ENCODE measurements at regions not wholly inside any gene's neighbourhood (a gene's known extent, or its start where the extent isn't known, plus 50 kb on each side); places are given as distances from the start of the nearest gene placed in this dataset.

DNA sequence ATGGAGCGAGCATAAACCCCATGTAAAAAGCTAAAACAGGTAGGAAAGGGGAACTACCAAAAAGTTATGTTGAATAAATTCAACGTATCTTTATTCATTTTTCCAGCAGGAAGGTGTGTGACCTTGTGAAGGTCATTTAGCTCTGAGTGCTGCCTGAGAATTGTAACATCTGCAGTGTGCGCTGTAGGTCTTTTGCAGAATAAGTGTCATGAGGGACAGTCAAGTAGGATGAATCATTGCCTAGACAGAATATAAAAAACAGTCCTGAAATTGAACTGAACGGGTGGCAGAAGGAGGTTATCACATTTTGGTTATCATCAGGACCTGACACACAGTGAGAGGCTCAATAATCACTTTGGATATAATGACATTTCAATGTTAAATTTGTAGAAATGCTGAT is 334.8 kb upstream of the NOVA1 start:
- TF ChIP-seq, protein P1, sequence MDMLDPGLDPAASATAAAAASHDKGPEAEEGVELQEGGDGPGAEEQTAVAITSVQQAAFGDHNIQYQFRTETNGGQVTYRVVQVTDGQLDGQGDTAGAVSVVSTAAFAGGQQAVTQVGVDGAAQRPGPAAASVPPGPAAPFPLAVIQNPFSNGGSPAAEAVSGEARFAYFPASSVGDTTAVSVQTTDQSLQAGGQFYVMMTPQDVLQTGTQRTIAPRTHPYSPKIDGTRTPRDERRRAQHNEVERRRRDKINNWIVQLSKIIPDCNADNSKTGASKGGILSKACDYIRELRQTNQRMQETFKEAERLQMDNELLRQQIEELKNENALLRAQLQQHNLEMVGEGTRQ (IDR thresholded peaks at IDR 0.05; ENCODE audit: low read depth, low read length) = no peak
- TF ChIP-seq, protein P2, sequence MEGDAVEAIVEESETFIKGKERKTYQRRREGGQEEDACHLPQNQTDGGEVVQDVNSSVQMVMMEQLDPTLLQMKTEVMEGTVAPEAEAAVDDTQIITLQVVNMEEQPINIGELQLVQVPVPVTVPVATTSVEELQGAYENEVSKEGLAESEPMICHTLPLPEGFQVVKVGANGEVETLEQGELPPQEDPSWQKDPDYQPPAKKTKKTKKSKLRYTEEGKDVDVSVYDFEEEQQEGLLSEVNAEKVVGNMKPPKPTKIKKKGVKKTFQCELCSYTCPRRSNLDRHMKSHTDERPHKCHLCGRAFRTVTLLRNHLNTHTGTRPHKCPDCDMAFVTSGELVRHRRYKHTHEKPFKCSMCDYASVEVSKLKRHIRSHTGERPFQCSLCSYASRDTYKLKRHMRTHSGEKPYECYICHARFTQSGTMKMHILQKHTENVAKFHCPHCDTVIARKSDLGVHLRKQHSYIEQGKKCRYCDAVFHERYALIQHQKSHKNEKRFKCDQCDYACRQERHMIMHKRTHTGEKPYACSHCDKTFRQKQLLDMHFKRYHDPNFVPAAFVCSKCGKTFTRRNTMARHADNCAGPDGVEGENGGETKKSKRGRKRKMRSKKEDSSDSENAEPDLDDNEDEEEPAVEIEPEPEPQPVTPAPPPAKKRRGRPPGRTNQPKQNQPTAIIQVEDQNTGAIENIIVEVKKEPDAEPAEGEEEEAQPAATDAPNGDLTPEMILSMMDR (conservative IDR thresholded peaks at IDR 0.05; ENCODE audit: low read depth, low read length) = no peak
- TF ChIP-seq CEBPB (IDR thresholded peaks at IDR 0.05; ENCODE audit: low read depth, low read length) (no peak), RAD21 (IDR thresholded peaks at IDR 0.05; ENCODE audit: low read length) (no peak), POLR2A (IDR thresholded peaks at IDR 0.05; ENCODE audit: low read depth, low read length) (no peak), CHD1 (IDR thresholded peaks at IDR 0.05; ENCODE audit: low read depth, low read length) (no peak), BHLHE40 (IDR thresholded peaks at IDR 0.05; ENCODE audit: low read depth, low read length) (no peak), FOS (IDR thresholded peaks at IDR 0.05; ENCODE audit: low read depth, low read length) (no peak), RCOR1 (IDR thresholded peaks at IDR 0.05; ENCODE audit: insufficient replicate concordance, low read length) (no peak), MXI1 (IDR thresholded peaks at IDR 0.05; ENCODE audit: borderline replicate concordance, low read depth, low read length) (no peak), MAFK (IDR thresholded peaks at IDR 0.05; ENCODE audit: low read depth, low read length) (no peak), SMC3 (IDR thresholded peaks at IDR 0.05; ENCODE audit: low read depth, low read length) (no peak), RFX5 (IDR thresholded peaks at IDR 0.05; ENCODE audit: low read depth, low read length) (no peak)
- TF ChIP-seq, protein P3, sequence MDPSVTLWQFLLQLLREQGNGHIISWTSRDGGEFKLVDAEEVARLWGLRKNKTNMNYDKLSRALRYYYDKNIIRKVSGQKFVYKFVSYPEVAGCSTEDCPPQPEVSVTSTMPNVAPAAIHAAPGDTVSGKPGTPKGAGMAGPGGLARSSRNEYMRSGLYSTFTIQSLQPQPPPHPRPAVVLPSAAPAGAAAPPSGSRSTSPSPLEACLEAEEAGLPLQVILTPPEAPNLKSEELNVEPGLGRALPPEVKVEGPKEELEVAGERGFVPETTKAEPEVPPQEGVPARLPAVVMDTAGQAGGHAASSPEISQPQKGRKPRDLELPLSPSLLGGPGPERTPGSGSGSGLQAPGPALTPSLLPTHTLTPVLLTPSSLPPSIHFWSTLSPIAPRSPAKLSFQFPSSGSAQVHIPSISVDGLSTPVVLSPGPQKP (IDR thresholded peaks at IDR 0.05; ENCODE audit: borderline replicate concordance, low read depth, low read length) = no peak

All from IMR-90 (cell line).